Psoas muscle (tissue), 7 donors: ENCODE measurements at regions not wholly inside any gene's neighbourhood (a gene's known extent, or its start where the extent isn't known, plus 50 kb on each side); places are given as distances from the start of the nearest gene placed in this dataset.

ENCODE experiments used
- ATAC-seq, 4 donors: fragments of 200-7000 bp; cut with Tn5 transposase; one replicate each; pipeline ENCODE4 v1.9.1; 2020; ENCODE audit warnings: moderate library complexity in 3 of 4, mild to moderate bottlenecking in 2 of 4
- DNase-seq, 2 donors: peaks; one replicate each; pipeline ENCODE4 v3.0.0-alpha.2; 2020
- H3K27ac ChIP-seq: fragments of 200-600 bp; one replicate; pipeline ENCODE4 v1.8.0; 2022
- H3K27me3 ChIP-seq, 3 donors: fragments of 200-600 bp in 1 of 3; one replicate each; pipeline versions ENCODE4 v1.6.1 to v1.8.0; 2013 to 2022; ENCODE audit warnings: low read length in 2 of 3, mild to moderate bottlenecking in 2 of 3, moderate library complexity in 1 of 3; ENCODE audit not compliant: insufficient read depth in 3 of 3
- H3K36me3 ChIP-seq, 2 donors: fragments of 200-600 bp in 1 of 2; one replicate each; pipeline versions ENCODE4 v1.6.1 to v1.8.0; 2013 to 2022; ENCODE audit warnings: low read depth in 1 of 2, mild to moderate bottlenecking in 1 of 2, moderate library complexity in 1 of 2; ENCODE audit not compliant: insufficient read depth in 1 of 2
- H3K4me1 ChIP-seq: fragments of 200-600 bp; one replicate; pipeline ENCODE4 v1.8.0; 2022
- H3K4me3 ChIP-seq: fragments of 200-600 bp; one replicate; pipeline ENCODE4 v1.8.0; 2022; ENCODE audit warnings: mild to moderate bottlenecking
- H3K9me3 ChIP-seq: fragments of 200-600 bp; one replicate; pipeline ENCODE4 v1.8.0; 2022
- WGBS, 3 donors: extraction: QIAGEN DNeasy Blood & Tissue Kit; methylation state at CpG; one replicate each; pipeline versions ENCODE4 v1.1.6 to v1.1.7; 2013; 5-methylcytosine and 5-hydroxymethylcytosine counted together
- intact Hi-C, 2 donors: fragments of 100-400 bp; cut with DNase I; formaldehyde crosslinking; loops; one replicate each; pipeline versions ENCODE4 v1.11.0 to v1.14.2; 2022
- TF ChIP-seq, protein P1 (sequence below): fragments of 200-600 bp; IDR thresholded peaks from one replicate; pipeline ENCODE4 v1.8.0; 2022; ENCODE audit warnings: antibody characterized with exemption
- donor health status: healthy with polysubstance abuse.
- donor health status: DM: no; HTN: no; CAD: no; lungs with moderate emphysema.
- donor health status: Bipolar disorder and iron deficiency.
- donor health status: healthy.
- donor health status: DM: yes; HTN: yes; CAD: no.
- donor health status: DM: no; HTN: no; CAD: no.
- donor health status: DM: yes; HTN: yes; CAD: no.

DNA sequence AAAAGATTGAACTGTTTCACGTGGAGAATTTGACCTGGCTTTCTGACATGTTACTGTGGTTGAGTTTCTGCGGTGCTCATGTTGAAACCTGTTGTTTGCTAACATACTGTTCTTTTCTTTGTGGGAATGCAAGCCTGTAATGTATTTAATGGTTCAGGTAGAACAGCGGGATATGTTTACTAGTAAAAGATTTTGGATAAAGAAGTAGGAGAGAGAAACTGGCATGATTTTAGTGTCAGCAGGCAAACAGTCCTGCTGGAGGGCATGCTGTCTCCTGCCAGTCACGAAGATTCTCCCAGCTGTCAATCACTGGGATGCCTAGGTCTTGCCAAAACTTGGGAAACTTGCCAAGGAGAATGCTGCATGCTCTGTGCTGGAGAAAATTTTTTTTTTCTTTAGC lies 263.5 kb downstream of the TAF11L14 start:
- Histone ChIP-seq H3K36me3 (no peaks in the 10 kb centered on the region), H3K4me3 (no peak overlapping the region), H3K27me3 (no peaks in the 10 kb centered on the region), H3K27ac (no peak overlapping the region), H3K9me3 (no peaks in the 10 kb centered on the region), H3K4me1 (no peaks in the 10 kb centered on the region)
- intact Hi-C loops, result no loop called here
- no peak for ATAC-seq
- TF ChIP-seq, protein P1, sequence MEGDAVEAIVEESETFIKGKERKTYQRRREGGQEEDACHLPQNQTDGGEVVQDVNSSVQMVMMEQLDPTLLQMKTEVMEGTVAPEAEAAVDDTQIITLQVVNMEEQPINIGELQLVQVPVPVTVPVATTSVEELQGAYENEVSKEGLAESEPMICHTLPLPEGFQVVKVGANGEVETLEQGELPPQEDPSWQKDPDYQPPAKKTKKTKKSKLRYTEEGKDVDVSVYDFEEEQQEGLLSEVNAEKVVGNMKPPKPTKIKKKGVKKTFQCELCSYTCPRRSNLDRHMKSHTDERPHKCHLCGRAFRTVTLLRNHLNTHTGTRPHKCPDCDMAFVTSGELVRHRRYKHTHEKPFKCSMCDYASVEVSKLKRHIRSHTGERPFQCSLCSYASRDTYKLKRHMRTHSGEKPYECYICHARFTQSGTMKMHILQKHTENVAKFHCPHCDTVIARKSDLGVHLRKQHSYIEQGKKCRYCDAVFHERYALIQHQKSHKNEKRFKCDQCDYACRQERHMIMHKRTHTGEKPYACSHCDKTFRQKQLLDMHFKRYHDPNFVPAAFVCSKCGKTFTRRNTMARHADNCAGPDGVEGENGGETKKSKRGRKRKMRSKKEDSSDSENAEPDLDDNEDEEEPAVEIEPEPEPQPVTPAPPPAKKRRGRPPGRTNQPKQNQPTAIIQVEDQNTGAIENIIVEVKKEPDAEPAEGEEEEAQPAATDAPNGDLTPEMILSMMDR, result no peak
- no peak for DNase-seq
- WGBS, 3 donors, result 64 to 67% (median 66%) methylated on average over 4 of the region's 4 CpGs

DNA sequence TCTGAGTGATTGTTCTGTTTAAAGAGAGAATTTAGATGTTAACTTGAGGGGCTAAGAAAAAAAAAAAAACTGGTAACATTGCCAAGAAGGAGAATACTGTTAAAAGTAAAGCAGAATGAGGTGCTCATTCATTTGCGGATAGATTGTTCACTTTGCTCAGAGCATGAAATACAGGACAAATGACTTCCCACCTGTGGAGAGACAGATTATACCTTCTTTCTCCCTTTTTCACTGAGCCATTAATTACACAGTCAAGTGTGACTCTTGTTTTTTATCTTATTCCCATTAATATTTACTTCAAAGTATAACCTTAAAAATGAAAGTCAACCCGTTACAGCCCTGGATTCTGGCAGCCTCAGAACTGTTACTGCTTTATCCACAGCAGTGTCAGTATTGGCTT lies 264.5 kb downstream of the TAF11L14 start:
- intact Hi-C loops, result no loop called here
- Histone ChIP-seq H3K36me3 (no peaks in the 10 kb centered on the region), H3K9me3 (no peaks in the 10 kb centered on the region), H3K4me3 (no peak overlapping the region), H3K27me3 (no peaks in the 10 kb centered on the region), H3K27ac (no peak overlapping the region), H3K4me1 (no peaks in the 10 kb centered on the region)
- ATAC-seq (no peak), DNase-seq (no peak)
- 43 to 46% (median 45%) methylated on average over 2 of the region's 2 CpGs for WGBS, 3 donors
- TF ChIP-seq, protein P1, result no peak

DNA sequence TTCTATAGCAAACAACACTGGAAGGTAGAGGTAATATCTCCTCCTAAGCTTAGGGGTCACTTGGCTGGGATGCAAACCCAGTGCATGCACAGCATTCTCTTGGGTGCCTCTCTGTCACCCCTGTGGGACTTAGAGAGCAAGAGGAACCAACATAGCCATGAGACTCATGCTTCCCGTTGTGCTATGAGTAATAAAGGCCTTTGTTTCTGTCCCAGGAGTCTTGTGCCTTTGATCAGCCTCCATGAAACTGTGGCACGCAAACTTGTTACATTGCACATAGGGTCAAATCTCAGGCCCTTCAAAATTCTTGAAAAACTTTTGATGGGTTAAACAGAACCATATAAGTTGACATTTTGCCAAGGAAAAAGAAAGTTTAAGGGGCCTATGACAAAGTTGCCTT lies 272.8 kb downstream of the TAF11L14 start:
- Histone ChIP-seq H3K27me3 (no peaks in the 10 kb centered on the region), H3K36me3 (no peaks in the 10 kb centered on the region), H3K4me1 (no peaks in the 10 kb centered on the region), H3K4me3 (no peak overlapping the region), H3K9me3 (no peaks in the 10 kb centered on the region), H3K27ac (no peak overlapping the region)
- no peak for ATAC-seq
- intact Hi-C loops, result no loop called here
- TF ChIP-seq, protein P1, result no peak
- DNase-seq, result no peak
- WGBS, 3 donors, result 30 to 40% (median 32%) methylated on average over 2 of the region's 2 CpGs

DNA sequence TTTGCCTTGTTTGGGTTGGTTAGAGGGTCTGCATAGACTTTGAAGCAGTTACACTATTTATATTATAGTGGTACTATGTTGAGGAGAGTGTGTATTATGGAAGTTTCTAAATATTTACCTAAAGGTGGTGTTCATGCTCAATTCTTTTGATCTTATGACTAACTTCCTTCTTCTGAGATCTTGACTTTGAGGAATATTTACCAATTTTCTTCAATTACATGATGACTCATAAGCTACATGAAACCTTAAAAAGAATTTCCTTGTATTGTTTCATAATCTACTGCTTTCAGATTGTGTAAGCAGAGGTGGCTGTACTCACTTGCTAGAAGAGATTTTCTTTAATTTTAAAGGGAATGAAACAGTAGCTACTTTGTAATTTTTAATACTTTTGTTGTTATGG lies 276.1 kb downstream of the TAF11L14 start:
- no peaks in the 10 kb centered on the region for H3K4me1 ChIP-seq
- no peak overlapping the region for H3K4me3 ChIP-seq
- no peak for ATAC-seq
- H3K9me3 ChIP-seq, result no peaks in the 10 kb centered on the region
- H3K27me3 ChIP-seq, result no peaks in the 10 kb centered on the region
- no peak overlapping the region for H3K27ac ChIP-seq
- H3K36me3 ChIP-seq, result no peaks in the 10 kb centered on the region
- TF ChIP-seq, protein P1, result no peak
- no peak for DNase-seq
- intact Hi-C loops, result no loop called here

DNA sequence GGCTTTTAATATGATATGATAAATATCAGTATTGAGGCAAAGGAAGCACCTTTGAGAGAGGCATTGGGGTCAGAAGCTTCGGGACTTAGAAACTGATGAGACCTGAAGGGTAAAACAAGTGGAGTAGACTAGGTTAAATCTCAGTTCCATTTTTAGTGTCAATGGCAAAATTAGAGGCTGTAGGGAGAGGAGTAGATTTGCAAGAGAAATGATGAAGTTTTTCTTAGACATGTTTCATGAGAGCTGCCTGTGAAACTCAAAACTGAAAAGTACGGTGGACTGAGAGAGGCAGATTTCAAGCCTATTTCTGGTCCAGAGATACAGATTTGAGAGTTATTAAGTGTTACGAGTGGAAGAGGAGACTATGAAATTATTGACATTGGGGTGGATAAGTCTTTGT lies 278.5 kb downstream of the TAF11L14 start:
- H3K4me3 ChIP-seq, result no peak overlapping the region
- 74 to 82% (median 78%) methylated on average over 3 of the region's 3 CpGs for WGBS, 3 donors
- no peak for ATAC-seq

More for the DNA sequence above, 278.5 kb downstream of the TAF11L14 start:
- TF ChIP-seq, protein P1, result no peak
- Histone ChIP-seq H3K27ac (no peak overlapping the region), H3K4me1 (no peaks in the 10 kb centered on the region), H3K9me3 (no peaks in the 10 kb centered on the region), H3K27me3 (no peaks in the 10 kb centered on the region), H3K36me3 (no peaks in the 10 kb centered on the region)
- intact Hi-C loops, result no loop called here
- no peak for DNase-seq
